Mesenteric fat pad (tissue), 1 donor: ENCODE measurements at regions not wholly inside any gene's neighbourhood (a gene's known extent, or its start where the extent isn't known, plus 50 kb on each side); places are given as distances from the start of the nearest gene placed in this dataset.

Experiments
- DNase-seq: peaks from one replicate; pipeline ENCODE4 v3.0.0-alpha.2; 2020; ENCODE audit warnings: low spot score
- donor health status: DM: yes; HTN: yes; CAD: no.

DNA sequence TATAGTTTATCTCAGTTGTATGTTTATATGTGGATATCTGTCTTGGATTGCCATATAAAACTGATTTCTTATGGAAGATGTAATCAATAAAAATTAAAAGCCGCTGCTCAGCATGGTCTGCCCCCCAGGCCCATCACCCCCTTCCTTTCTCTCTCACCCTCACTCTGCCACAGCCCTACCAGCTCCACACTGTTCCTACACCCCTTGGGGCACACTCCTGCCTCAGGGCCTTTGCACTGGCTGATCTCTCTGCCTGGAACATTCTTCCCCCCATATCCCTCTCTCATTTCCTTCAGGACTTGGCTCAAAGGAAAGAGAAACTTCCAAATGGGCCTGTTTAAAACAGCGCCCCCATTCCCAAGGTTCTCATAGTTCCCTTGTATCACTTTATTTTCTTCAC is 63.1 kb downstream of the LRRC32 start:
- peak; percentile 20 for DNase-seq

DNA sequence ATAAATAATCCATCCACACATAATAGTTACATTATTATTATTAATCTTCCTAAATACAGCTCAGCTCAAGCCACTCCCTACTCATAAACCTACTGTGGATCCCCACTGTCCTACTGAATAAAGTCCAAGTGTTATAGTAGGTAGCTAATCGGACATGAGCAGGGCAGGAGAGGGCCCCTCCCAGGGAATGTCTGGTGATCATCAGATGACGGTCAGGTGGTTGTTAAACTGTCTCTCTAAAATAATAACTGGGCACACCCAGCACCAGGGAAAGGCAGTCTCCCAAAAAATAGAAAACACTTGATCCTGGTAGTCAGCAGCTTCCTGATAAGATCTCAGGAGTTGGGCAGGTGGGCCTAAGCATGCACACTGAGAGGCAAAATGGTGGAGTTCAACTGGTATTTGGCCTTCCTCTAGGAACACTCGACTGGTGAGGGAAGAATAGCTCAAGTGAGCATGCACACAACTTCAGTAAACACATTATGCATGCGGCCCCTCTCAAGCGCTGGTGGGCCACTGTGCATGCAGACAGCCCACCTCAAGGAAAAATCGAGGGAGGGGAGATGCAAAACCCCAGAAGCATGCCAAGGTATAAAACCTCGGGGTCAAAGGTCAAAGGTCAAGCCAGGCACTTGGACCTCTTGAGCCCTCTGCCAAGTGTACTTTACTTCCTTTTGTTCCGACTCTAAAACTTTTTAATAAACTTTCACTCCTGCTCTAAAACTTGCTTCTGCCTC is 65.0 kb downstream of the LRRC32 start:
- peak; percentile 72 for DNase-seq

DNA sequence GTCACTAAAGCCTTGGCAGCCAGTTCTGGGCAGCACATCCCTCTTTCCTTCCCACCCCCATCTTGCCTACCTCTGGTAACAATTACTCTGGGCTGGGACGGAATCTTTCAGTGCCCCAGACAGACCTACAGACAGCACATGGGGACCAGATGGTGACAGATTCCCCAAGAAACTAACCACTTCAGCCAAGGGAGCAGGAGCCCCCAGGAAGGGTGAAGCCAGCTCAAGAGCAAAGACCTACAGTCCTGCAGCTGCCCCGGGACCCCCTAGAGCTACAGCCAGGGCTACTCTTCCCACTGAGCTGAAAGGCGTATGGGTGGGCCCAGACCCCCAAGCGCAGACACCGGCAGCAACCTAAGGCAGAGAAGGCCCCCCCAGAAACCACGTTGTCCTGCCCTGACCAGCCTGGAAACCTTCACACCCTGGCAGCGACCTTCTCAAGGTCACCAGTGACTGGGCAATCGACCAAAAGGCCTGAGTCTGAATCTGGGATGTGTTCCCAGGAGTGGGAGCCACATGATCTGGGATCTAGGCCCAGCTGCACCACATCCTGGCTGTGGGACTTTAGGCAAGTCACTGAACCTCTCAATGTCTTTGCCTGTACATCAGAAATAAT is 65.8 kb downstream of the LRRC32 start:
- DNase-seq: peak; percentile 89

DNA sequence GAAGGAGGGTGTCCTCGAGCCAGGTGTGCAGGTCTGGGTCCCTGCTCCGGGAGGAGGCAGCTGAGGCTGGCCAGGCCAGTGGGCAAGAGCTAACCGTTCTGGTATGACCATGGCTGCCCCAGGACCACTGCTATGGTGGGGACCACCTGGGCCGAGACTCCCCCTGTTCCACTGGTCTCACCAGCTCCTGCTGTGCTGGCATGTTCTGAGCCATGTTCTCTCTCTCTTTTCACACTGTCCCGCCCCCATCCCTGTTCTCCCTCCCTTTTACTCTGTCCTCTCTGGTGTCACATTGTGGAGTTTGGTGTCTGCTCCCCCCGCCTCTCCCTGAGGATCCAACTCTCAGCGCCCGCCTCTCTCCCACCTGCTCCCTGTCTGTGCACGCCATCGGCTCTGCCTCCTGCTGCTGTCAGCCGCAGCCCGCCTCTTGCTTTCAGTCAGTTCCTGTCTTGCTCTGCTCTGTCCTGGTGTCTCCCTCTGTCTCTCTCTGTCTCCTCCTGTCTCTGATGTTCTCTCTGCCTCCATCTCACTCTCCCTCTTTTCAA is 66.4 kb downstream of the LRRC32 start:
- peak; percentile 88 for DNase-seq

DNA sequence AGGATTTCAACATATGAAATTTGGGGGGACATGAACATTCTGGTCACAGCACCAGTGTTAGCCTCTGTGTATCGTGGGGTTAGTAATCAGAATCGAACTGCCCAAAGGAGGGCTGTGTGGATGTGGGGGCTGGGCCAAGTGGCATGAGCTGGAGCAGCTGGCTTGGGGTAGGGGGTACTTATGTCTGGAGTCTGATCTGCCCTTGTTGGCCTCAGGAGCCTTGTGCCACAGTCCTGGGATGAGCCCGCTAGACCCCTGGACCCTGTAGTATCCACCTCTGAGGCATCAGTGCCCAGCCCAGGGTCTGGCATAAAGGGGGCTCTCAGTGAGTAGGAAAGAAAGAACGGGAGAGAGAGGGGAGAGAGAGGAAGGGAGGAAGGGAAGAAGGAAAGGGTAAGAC is 67.3 kb downstream of the LRRC32 start:
- peak; percentile 72 for DNase-seq
